SK-N-DZ (cell line): ENCODE measurements at regions not wholly inside any gene's neighbourhood (a gene's known extent, or its start where the extent isn't known, plus 50 kb on each side); places are given as distances from the start of the nearest gene placed in this dataset.

ENCODE experiments used
- small RNA-seq, 2 experiments: library from RNA; depleted of rRNA; stranded (forward); fragments of <200 nt; gene quantifications; one replicate each; pipeline ENCODE3, GENCODE V24; 2014

Small RNAs in the stretch of these regions (small RNA-seq; reads per million reads assigned to genes)
- 0.03 to 0.04 reads per million in 2 experiments for gene RF00156
